Mesothelial cell of epicardium (in vitro differentiated cells): ENCODE measurements at regions not wholly inside any gene's neighbourhood (a gene's known extent, or its start where the extent isn't known, plus 50 kb on each side); places are given as distances from the start of the nearest gene placed in this dataset.

Experiments used
- DNase-seq, 2 experiments: peaks; one replicate each; pipeline ENCODE4 v3.0.0; 2021; ENCODE audit warnings: low spot score in 2 of 2; ENCODE audit not compliant: unreplicated experiment in 2 of 2
- H3K27ac Mint-ChIP-seq: 2 replicates; pipeline ENCODE4 v1.8.0; 2021; ENCODE audit warnings: mixed read lengths
- H3K27me3 Mint-ChIP-seq: 2 replicates; pipeline ENCODE4 v1.8.0; 2021; ENCODE audit warnings: low read depth, mixed read lengths
- H3K36me3 Mint-ChIP-seq: 2 replicates; pipeline ENCODE4 v1.8.0; 2021; ENCODE audit warnings: mixed read lengths
- H3K4me1 Mint-ChIP-seq: 2 replicates; pipeline ENCODE4 v1.8.0; 2021; ENCODE audit warnings: mixed read lengths
- H3K4me3 Mint-ChIP-seq: 2 replicates; pipeline ENCODE4 v1.8.0; 2021; ENCODE audit warnings: mild to moderate bottlenecking, moderate library complexity, mixed read lengths
- H3K9me3 Mint-ChIP-seq: 2 replicates; pipeline ENCODE4 v1.8.0; 2021; ENCODE audit warnings: mixed read lengths
- TF ChIP-seq, protein P1 (sequence below): fragments of 200-600 bp; sonication (generic); IDR thresholded peaks from one replicate; pipeline ENCODE4 v1.5.0; 2021; ENCODE audit warnings: antibody characterized with exemption; ENCODE audit not compliant: unreplicated experiment

GRCh38 chr16:48997081-48997615, 284.5 kb downstream of the CBLN1 start:
- H3K9me3 Mint-ChIP-seq = no peaks in the 10 kb centered on the region
- H3K4me1 Mint-ChIP-seq = no peaks in the 10 kb centered on the region
- no peak overlapping the region for H3K4me3 Mint-ChIP-seq
- no peak overlapping the region for H3K27ac Mint-ChIP-seq
- H3K36me3 Mint-ChIP-seq = no peaks in the 10 kb centered on the region
- no peak for DNase-seq
- TF ChIP-seq, protein P1, sequence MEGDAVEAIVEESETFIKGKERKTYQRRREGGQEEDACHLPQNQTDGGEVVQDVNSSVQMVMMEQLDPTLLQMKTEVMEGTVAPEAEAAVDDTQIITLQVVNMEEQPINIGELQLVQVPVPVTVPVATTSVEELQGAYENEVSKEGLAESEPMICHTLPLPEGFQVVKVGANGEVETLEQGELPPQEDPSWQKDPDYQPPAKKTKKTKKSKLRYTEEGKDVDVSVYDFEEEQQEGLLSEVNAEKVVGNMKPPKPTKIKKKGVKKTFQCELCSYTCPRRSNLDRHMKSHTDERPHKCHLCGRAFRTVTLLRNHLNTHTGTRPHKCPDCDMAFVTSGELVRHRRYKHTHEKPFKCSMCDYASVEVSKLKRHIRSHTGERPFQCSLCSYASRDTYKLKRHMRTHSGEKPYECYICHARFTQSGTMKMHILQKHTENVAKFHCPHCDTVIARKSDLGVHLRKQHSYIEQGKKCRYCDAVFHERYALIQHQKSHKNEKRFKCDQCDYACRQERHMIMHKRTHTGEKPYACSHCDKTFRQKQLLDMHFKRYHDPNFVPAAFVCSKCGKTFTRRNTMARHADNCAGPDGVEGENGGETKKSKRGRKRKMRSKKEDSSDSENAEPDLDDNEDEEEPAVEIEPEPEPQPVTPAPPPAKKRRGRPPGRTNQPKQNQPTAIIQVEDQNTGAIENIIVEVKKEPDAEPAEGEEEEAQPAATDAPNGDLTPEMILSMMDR = no peak
- H3K27me3 Mint-ChIP-seq = peaks cover 16% of the 10 kb centered on the region

- Mint-ChIP-seq H3K36me3 (no peaks in the 10 kb centered on the region), H3K27me3 (peaks cover 3% of the 10 kb centered on the region), H3K9me3 (no peaks in the 10 kb centered on the region), H3K27ac (no peak overlapping the region), H3K4me1 (no peaks in the 10 kb centered on the region), H3K4me3 (no peak overlapping the region)
- TF ChIP-seq, protein P1 = no peak
- DNase-seq = no peak
These were observed 303.1 kb downstream of the CBLN1 start for GRCh38 chr16:48978501-48978900.

DNA sequence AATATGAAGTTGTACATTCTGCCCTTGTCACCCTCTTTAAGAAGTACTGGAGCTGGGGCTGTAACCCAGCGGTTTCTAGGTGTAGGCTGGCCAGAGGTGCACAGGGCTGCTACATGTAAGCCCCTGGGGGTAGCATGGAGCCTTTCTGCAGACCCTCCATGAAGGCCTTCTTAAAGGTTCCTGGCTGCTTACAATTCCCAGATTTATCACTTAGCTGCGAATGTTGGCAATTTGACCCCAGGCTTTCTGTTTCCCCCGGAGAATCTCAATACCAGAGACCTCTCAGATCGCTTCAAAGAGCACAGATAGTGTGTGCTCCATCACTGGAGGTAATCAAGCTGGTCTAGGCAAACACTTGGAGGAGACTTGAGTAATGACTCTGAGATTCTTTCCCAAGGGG, 309.4 kb downstream of the CBLN1 start:
- Mint-ChIP-seq H3K27me3 (no peaks in the 10 kb centered on the region), H3K4me1 (no peaks in the 10 kb centered on the region), H3K9me3 (no peaks in the 10 kb centered on the region), H3K27ac (no peak overlapping the region), H3K36me3 (no peaks in the 10 kb centered on the region), H3K4me3 (no peak overlapping the region)
- DNase-seq = peak in 1 of 2 experiments; percentile 10
- TF ChIP-seq, protein P1 = no peak

- Mint-ChIP-seq H3K4me1 (no peaks in the 10 kb centered on the region), H3K36me3 (no peaks in the 10 kb centered on the region), H3K9me3 (no peaks in the 10 kb centered on the region), H3K27me3 (no peaks in the 10 kb centered on the region), H3K4me3 (no peak overlapping the region), H3K27ac (no peak overlapping the region)
- DNase-seq = peak in 1 of 2 experiments; percentile 22
- TF ChIP-seq, protein P1 = no peak
These were observed 310.0 kb downstream of the CBLN1 start for GRCh38 chr16:48971571-48972077.

- H3K36me3 Mint-ChIP-seq = no peaks in the 10 kb centered on the region
- H3K9me3 Mint-ChIP-seq = no peaks in the 10 kb centered on the region
- H3K4me1 Mint-ChIP-seq = no peaks in the 10 kb centered on the region
- no peak overlapping the region for H3K4me3 Mint-ChIP-seq
- H3K27ac Mint-ChIP-seq = no peak overlapping the region
- H3K27me3 Mint-ChIP-seq = no peaks in the 10 kb centered on the region
- TF ChIP-seq, protein P1 = no peak
- DNase-seq = peak in 1 of 2 experiments; percentile 13
These were observed 311.4 kb downstream of the CBLN1 start for GRCh38 chr16:48970216-48970615.

- no peaks in the 10 kb centered on the region for H3K27me3 Mint-ChIP-seq
- H3K27ac Mint-ChIP-seq = no peak overlapping the region
- DNase-seq = peak in 1 of 2 experiments; percentile 10
- TF ChIP-seq, protein P1 = no peak
- no peaks in the 10 kb centered on the region for H3K9me3 Mint-ChIP-seq
- H3K4me3 Mint-ChIP-seq = no peak overlapping the region
- no peaks in the 10 kb centered on the region for H3K36me3 Mint-ChIP-seq
- H3K4me1 Mint-ChIP-seq = no peaks in the 10 kb centered on the region
These were observed 312.0 kb downstream of the CBLN1 start for GRCh38 chr16:48969611-48970010.
